ENCODE measurements at regions not wholly inside any gene's neighbourhood (a gene's known extent, or its start where the extent isn't known, plus 50 kb on each side); places are given as distances from the start of the nearest gene placed in this dataset.
A peak's percentile ranks its signal among the peaks of the same experiment; 100 is the strongest.

- H3K27me3 ChIP-seq: no peaks in the 10 kb centered on the region
- no peak overlapping the region for H3K4me3 ChIP-seq
- intact Hi-C loops (cut with DNase I): no loop called here
- TF ChIP-seq POLR2A (IDR thresholded peaks at IDR 0.05): no peak
- no peak for TF ChIP-seq CTCF (IDR thresholded peaks at IDR 0.05)
- H3K4me1 ChIP-seq: no peaks in the 10 kb centered on the region
- no peaks in the 10 kb centered on the region for H3K36me3 ChIP-seq
- 76 to 87% methylated on average over 5 to 6 of the region's 6 CpGs for WGBS, 2 donors
- no peaks in the 10 kb centered on the region for H3K9me3 ChIP-seq
- H3K27ac ChIP-seq: no peak overlapping the region
- DNase-seq: no peak
Measured at GRCh38 chr9:107815782-107816560, 326.4 kb upstream of the KLF4 start.

- no peak for DNase-seq
- Histone ChIP-seq H3K27me3 (no peaks in the 10 kb centered on the region), H3K27ac (no peak overlapping the region), H3K4me3 (no peak overlapping the region), H3K36me3 (no peaks in the 10 kb centered on the region), H3K9me3 (no peaks in the 10 kb centered on the region), H3K4me1 (peaks cover 0 to 7% (median 6%) of the 10 kb centered on the region in 3 donors)
- TF ChIP-seq CTCF (IDR thresholded peaks at IDR 0.05) (no peak), POLR2A (IDR thresholded peaks at IDR 0.05) (no peak)
- WGBS, 2 donors: 87 to 96% methylated on average over 6 of the region's 6 CpGs
- intact Hi-C loops (cut with DNase I): no loop called here
Measured at GRCh38 chr9:107813287-107813686, 323.7 kb upstream of the KLF4 start.

GRCh38 chr9:107810461-107810961 is 320.9 kb upstream of the KLF4 start:
- no peaks in the 10 kb centered on the region for H3K27me3 ChIP-seq

GRCh38 chr9:107809871-107810460 is 320.4 kb upstream of the KLF4 start:
- H3K4me3 ChIP-seq: no peak overlapping the region
- 44 to 45% methylated on average over 5 of the region's 5 CpGs for WGBS, 2 donors
- DNase-seq: no peak
- TF ChIP-seq POLR2A (IDR thresholded peaks at IDR 0.05) (no peak), CTCF (IDR thresholded peaks at IDR 0.05) (no peak)
- no peaks in the 10 kb centered on the region for H3K9me3 ChIP-seq
- intact Hi-C loops (cut with DNase I): no loop called here
- H3K4me1 ChIP-seq: peaks cover 0 to 7% (median 6%) of the 10 kb centered on the region in 3 donors
- no peaks in the 10 kb centered on the region for H3K27me3 ChIP-seq
- no peaks in the 10 kb centered on the region for H3K36me3 ChIP-seq
- peak overlapping the region in 1 of 4 donors; percentile 37 for H3K27ac ChIP-seq

More at GRCh38 chr9:107810461-107810961, 320.9 kb upstream of the KLF4 start:
- peaks cover 0 to 7% (median 6%) of the 10 kb centered on the region in 3 donors for H3K4me1 ChIP-seq
- TF ChIP-seq CTCF (IDR thresholded peaks at IDR 0.05) (no peak), POLR2A (IDR thresholded peaks at IDR 0.05) (no peak)
- H3K36me3 ChIP-seq: no peaks in the 10 kb centered on the region
- intact Hi-C loops (cut with DNase I): no loop called here
- no peak for DNase-seq
- no peak overlapping the region for H3K4me3 ChIP-seq
- peak overlapping the region in 1 of 4 donors; percentile 37 for H3K27ac ChIP-seq
- no peaks in the 10 kb centered on the region for H3K9me3 ChIP-seq
- 73 to 94% methylated on average over 5 to 6 of the region's 6 CpGs for WGBS, 2 donors

- 59 to 68% methylated on average over 4 of the region's 4 CpGs for WGBS, 2 donors
- intact Hi-C loops (cut with DNase I): no loop called here
Measured at GRCh38 chr9:107807183-107807582, 317.6 kb upstream of the KLF4 start.

More at GRCh38 chr9:107807183-107807582, 317.6 kb upstream of the KLF4 start:
- Histone ChIP-seq H3K9me3 (no peaks in the 10 kb centered on the region), H3K27ac (peak overlapping the region in 1 of 4 donors; percentile 58), H3K4me1 (peaks cover 0 to 7% (median 6%) of the 10 kb centered on the region in 3 donors), H3K36me3 (no peaks in the 10 kb centered on the region), H3K4me3 (no peak overlapping the region), H3K27me3 (no peaks in the 10 kb centered on the region)
- no peak for TF ChIP-seq POLR2A (IDR thresholded peaks at IDR 0.05)
- DNase-seq: no peak
